Smooth muscle cell (in vitro differentiated cells): ENCODE measurements at regions not wholly inside any gene's neighbourhood (a gene's known extent, or its start where the extent isn't known, plus 50 kb on each side); places are given as distances from the start of the nearest gene placed in this dataset.

Experiments
- DNase-seq: peaks from one replicate; lab custom pipeline; 2025; ENCODE audit not compliant: unreplicated experiment; lab: John Stamatoyannopoulos, UW
- H2AFZ ChIP-seq: fragments of 200-600 bp; sonication (generic); 2 replicates; pipeline ENCODE4 v1.6.0; 2016; ENCODE audit warnings: antibody characterized with exemption, low read depth, mild to moderate bottlenecking
- H3F3A ChIP-seq: fragments of 200-600 bp; sonication (generic); 2 replicates; pipeline ENCODE4 v1.6.0; 2017; ENCODE audit warnings: antibody characterized with exemption, low read depth
- H3K27ac ChIP-seq: fragments of 200-600 bp; sonication (generic); 2 replicates; pipeline ENCODE4 v1.5.1; 2016; ENCODE audit warnings: low read depth, mild to moderate bottlenecking
- H3K27me3 ChIP-seq: fragments of 200-600 bp; sonication (generic); 2 replicates; pipeline ENCODE4 v1.6.1; 2016; ENCODE audit warnings: low read depth, mild to moderate bottlenecking
- H3K36me3 ChIP-seq: fragments of 200-600 bp; sonication (generic); 2 replicates; pipeline ENCODE4 v1.5.1; 2016; ENCODE audit warnings: low read depth
- H3K4me1 ChIP-seq: fragments of 200-600 bp; sonication (generic); 2 replicates; pipeline ENCODE4 v1.5.1; 2016; ENCODE audit warnings: low read depth
- H3K4me2 ChIP-seq: fragments of 200-600 bp; sonication (generic); 2 replicates; pipeline ENCODE4 v1.6.0; 2016; ENCODE audit warnings: mild to moderate bottlenecking
- H3K4me3 ChIP-seq: fragments of 200-600 bp; sonication (generic); 2 replicates; pipeline ENCODE4 v1.5.1; 2016; ENCODE audit warnings: mild to moderate bottlenecking
- H3K79me2 ChIP-seq: fragments of 200-600 bp; sonication (generic); 2 replicates; pipeline ENCODE4 v1.6.0; 2016; ENCODE audit warnings: low read depth, mild to moderate bottlenecking
- H3K9ac ChIP-seq: fragments of 200-600 bp; sonication (generic); 2 replicates; pipeline ENCODE4 v1.6.0; 2016; ENCODE audit warnings: low read depth
- H3K9me3 ChIP-seq: fragments of 200-600 bp; sonication (generic); replicated peaks from 2 replicates; pipeline ENCODE4 v1.5.1; 2016; ENCODE audit warnings: low read depth
- H4K20me1 ChIP-seq: fragments of 200-600 bp; sonication (generic); 2 replicates; pipeline ENCODE4 v1.6.0; 2016; ENCODE audit warnings: low read depth
- CTCF ChIP-seq: fragments of 200-600 bp; sonication (generic); IDR thresholded peaks from 2 replicates; pipeline ENCODE4 v1.5.1; 2017; ENCODE audit warnings: borderline replicate concordance, mild to moderate bottlenecking, antibody characterized with exemption; ENCODE audit not compliant: insufficient read depth, poor library complexity, severe bottlenecking
- WGBS: methylation state at CpG from one replicate; pipeline ENCODE4 v1.1.7; 2016; ENCODE audit warnings: low lambda C conversion rate; 5-methylcytosine and 5-hydroxymethylcytosine counted together

GRCh38 chr2:42118754-42119569 lies 50.2 kb upstream of the EML4 start:
- Histone ChIP-seq H3K27me3 (no peaks in the 10 kb centered on the region), H3K4me1 (peaks cover 19% of the 10 kb centered on the region), H3K4me2 (peak overlapping the region; percentile 38), H2AFZ (no peak overlapping the region), H3K27ac (peak overlapping the region; percentile 74), H3F3A (peaks cover 25% of the 10 kb centered on the region), H4K20me1 (no peaks in the 10 kb centered on the region), H3K79me2 (no peaks in the 10 kb centered on the region), H3K9me3 (no peaks in the 10 kb centered on the region), H3K4me3 (no peak overlapping the region), H3K36me3 (no peaks in the 10 kb centered on the region), H3K9ac (no peak overlapping the region)
- WGBS: 57% methylated on average over 6 of the region's 6 CpGs
- no peak for TF ChIP-seq CTCF
- no peak for DNase-seq
